Ishikawa (cell line): ENCODE measurements at regions not wholly inside any gene's neighbourhood (a gene's known extent, or its start where the extent isn't known, plus 50 kb on each side); places are given as distances from the start of the nearest gene placed in this dataset.

Experiments
- CEBPB ChIP-seq: IDR thresholded peaks from 2 replicates; pipeline ENCODE4 v1.6.1; 2012
- CREB1 ChIP-seq: IDR thresholded peaks from 2 replicates; pipeline ENCODE4 v1.6.1; 2012; ENCODE audit warnings: low read depth
- EGR1 ChIP-seq: IDR thresholded peaks from 2 replicates; pipeline ENCODE4 v1.6.1; 2012
- EP300 ChIP-seq: IDR thresholded peaks from 2 replicates; pipeline ENCODE4 v1.6.1; 2012; ENCODE audit warnings: borderline replicate concordance
- FOXM1 ChIP-seq: IDR thresholded peaks from 2 replicates; pipeline ENCODE4 v1.6.1; 2012; ENCODE audit warnings: low read depth, borderline replicate concordance
- RAD21 ChIP-seq: IDR thresholded peaks from 2 replicates; pipeline ENCODE4 v1.6.1; 2012; ENCODE audit warnings: low read depth
- REST ChIP-seq: IDR thresholded peaks from 2 replicates; pipeline ENCODE4 v1.6.1; 2012; ENCODE audit warnings: low read depth, mild to moderate bottlenecking
- TEAD4 ChIP-seq: IDR thresholded peaks from 2 replicates; pipeline ENCODE4 v1.6.1; 2012
- USF1 ChIP-seq: IDR thresholded peaks from 2 replicates; pipeline ENCODE4 v1.6.1; 2012
- YY1 ChIP-seq: IDR thresholded peaks from 2 replicates; pipeline ENCODE4 v1.6.1; 2012; ENCODE audit warnings: low read depth
- TF ChIP-seq, protein P1 (sequence below): IDR thresholded peaks from 2 replicates; pipeline ENCODE4 v1.6.1; 2012

DNA sequence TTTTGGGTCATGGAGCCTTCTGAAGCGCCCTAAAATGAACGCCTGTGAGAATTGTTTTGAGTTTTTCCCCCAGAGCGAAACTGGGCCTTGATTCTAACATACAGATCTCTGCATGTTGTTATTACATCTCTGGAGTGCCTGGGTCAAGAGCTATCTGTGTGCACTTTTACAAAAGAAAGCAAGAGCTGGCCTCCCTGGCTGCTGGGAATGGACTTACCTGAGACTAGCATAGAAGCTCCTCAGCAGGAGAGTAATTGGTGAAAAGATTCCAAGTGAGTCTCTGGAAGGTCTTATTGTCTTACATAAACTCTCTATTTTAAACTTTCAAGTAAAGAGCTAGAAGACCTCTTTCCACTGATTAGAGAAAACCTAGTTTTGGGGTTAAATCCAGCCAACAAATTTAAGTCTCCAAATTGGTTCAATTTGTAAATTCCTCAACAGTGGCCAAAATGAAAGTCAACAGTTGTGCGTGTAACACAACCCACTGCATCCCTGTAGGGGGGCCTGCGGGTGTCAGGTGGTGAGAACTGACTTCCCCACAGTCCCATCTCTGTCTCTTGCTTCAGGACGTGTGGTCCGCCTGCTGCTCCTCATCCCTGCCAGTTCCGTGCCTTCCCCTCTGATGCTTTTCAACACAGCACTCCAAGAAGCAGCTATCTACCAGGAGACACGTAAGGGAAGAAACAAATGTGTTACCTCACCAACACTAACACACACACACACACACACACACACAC, 206.1 kb downstream of the SH3BP4 start:
- TF ChIP-seq EP300 (no peak), CREB1 (no peak), REST (no peak), YY1 (no peak), USF1 (no peak), CEBPB (no peak), FOXM1 (no peak), RAD21 (no peak), TEAD4 (no peak), EGR1 (no peak)
- TF ChIP-seq, protein P1, sequence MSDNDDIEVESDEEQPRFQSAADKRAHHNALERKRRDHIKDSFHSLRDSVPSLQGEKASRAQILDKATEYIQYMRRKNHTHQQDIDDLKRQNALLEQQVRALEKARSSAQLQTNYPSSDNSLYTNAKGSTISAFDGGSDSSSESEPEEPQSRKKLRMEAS = no peak
